ENCODE measurements at regions not wholly inside any gene's neighbourhood (a gene's known extent, or its start where the extent isn't known, plus 50 kb on each side); places are given as distances from the start of the nearest gene placed in this dataset.

GRCh38 chr2:34311816-34312215 is 712.7 kb upstream of the FAM98A start:
- WGBS (ENCODE audit: insufficient coverage, insufficient replicate concordance, low lambda C conversion rate, missing lambda C conversion rate) = 55% methylated on average over 1 of the region's 1 CpG

GRCh38 chr2:34308140-34308539 is 709.0 kb upstream of the FAM98A start:
- Histone ChIP-seq H3K27me3 (replicated peaks in 1 of 2; ENCODE audit: control insufficient read depth in 2 of 2, insufficient read depth in 2 of 2, low read length in 1 of 2) (no peaks in the 10 kb centered on the region), H3K4me2 (ENCODE audit: control insufficient read depth, insufficient read depth) (no peak overlapping the region), H3K4me3 (no peak overlapping the region), H3K27ac (ENCODE audit: control insufficient read depth, insufficient read depth) (no peak overlapping the region), H3K9ac (ENCODE audit: control insufficient read depth, insufficient read depth, low read length) (no peak overlapping the region), H2AFZ (ENCODE audit: control insufficient read depth, low read depth, low read length) (no peak overlapping the region), H3K9me3 (replicated peaks; ENCODE audit: control insufficient read depth, insufficient read depth, low read length) (no peaks in the 10 kb centered on the region), H3K36me3 (ENCODE audit: control insufficient read depth in 2 of 2, insufficient read depth in 2 of 2, low read length in 1 of 2) (no peaks in the 10 kb centered on the region), H4K20me1 (ENCODE audit: control insufficient read depth, insufficient read depth) (no peaks in the 10 kb centered on the region), H3K4me1 (ENCODE audit: control insufficient read depth, insufficient read depth, low read length) (no peaks in the 10 kb centered on the region), H3K79me2 (ENCODE audit: control insufficient read depth, insufficient read depth, low read length) (no peaks in the 10 kb centered on the region)
- DNase-seq (ENCODE audit: low read depth, low spot score) = no peak
- ATAC-seq = no peak
- ChIA-PET POLR2A (no interaction called here), CTCF (no interaction called here), SMC1A (ENCODE audit: uncharacterized antibody, unreplicated experiment) (no interaction called here), RAD21 (ENCODE audit: unreplicated experiment) (no interaction called here)
- in situ Hi-C loops (cut with MboI) (no loop called here), intact Hi-C loops (cut with micrococcal nuclease; ENCODE audit: unreplicated experiment) (no loop called here)
- BruUV-seq (replicated peaks) = no TSS peak
- WGBS (ENCODE audit: insufficient coverage, insufficient replicate concordance, low lambda C conversion rate, missing lambda C conversion rate) = 53% methylated on average over 2 of the region's 2 CpGs
- TF ChIP-seq SREBF1 (IDR thresholded peaks at IDR 0.05; ENCODE audit: low read length) (no peak), FOXM1 (IDR thresholded peaks at IDR 0.05; ENCODE audit: low read depth, low read length) (no peak)
- no peak for FAIRE-seq

More at GRCh38 chr2:34311816-34312215, 712.7 kb upstream of the FAM98A start:
- ChIA-PET RAD21 (ENCODE audit: unreplicated experiment) (no interaction called here), SMC1A (ENCODE audit: uncharacterized antibody, unreplicated experiment) (no interaction called here), CTCF (interaction anchor here (0.7 kb wide), 1 partner anchor 213 kb away, joined by 3 read pairs; no protein-coding TSS in a partner anchor), POLR2A (no interaction called here)
- no peak for FAIRE-seq
- no peak for ATAC-seq
- no peaks in the 10 kb centered on the region for H3K4me1 ChIP-seq (ENCODE audit: control insufficient read depth, insufficient read depth, low read length)
- no TSS peak for BruUV-seq (replicated peaks)
- H3K4me3 ChIP-seq = no peak overlapping the region
- no peaks in the 10 kb centered on the region for H3K9me3 ChIP-seq (replicated peaks; ENCODE audit: control insufficient read depth, insufficient read depth, low read length)
- H3K9ac ChIP-seq (ENCODE audit: control insufficient read depth, insufficient read depth, low read length) = no peak overlapping the region
- intact Hi-C loops (cut with micrococcal nuclease; ENCODE audit: unreplicated experiment) = no loop called here
- no peaks in the 10 kb centered on the region for H3K36me3 ChIP-seq (ENCODE audit: control insufficient read depth in 2 of 2, insufficient read depth in 2 of 2, low read length in 1 of 2)
- H3K27me3 ChIP-seq (replicated peaks in 1 of 2; ENCODE audit: control insufficient read depth in 2 of 2, insufficient read depth in 2 of 2, low read length in 1 of 2) = no peaks in the 10 kb centered on the region
- DNase-seq (ENCODE audit: low read depth, low spot score) = no peak
- no peak overlapping the region for H2AFZ ChIP-seq (ENCODE audit: control insufficient read depth, low read depth, low read length)
- no peak for TF ChIP-seq MYB (IDR thresholded peaks at IDR 0.05; ENCODE audit: borderline replicate concordance, low read depth, low read length)
- H3K4me2 ChIP-seq (ENCODE audit: control insufficient read depth, insufficient read depth) = no peak overlapping the region
- in situ Hi-C loops (cut with MboI) = no loop called here
- no peaks in the 10 kb centered on the region for H3K79me2 ChIP-seq (ENCODE audit: control insufficient read depth, insufficient read depth, low read length)
- H4K20me1 ChIP-seq (ENCODE audit: control insufficient read depth, insufficient read depth) = no peaks in the 10 kb centered on the region
- no peak overlapping the region for H3K27ac ChIP-seq (ENCODE audit: control insufficient read depth, insufficient read depth)

All from GM12878 (cell line).